ENCODE measurements at regions not wholly inside any gene's neighbourhood (a gene's known extent, or its start where the extent isn't known, plus 50 kb on each side); places are given as distances from the start of the nearest gene placed in this dataset.

- TF ChIP-seq CTCF (IDR thresholded peaks at IDR 0.05; ENCODE audit: insufficient read depth, low read length, poor library complexity, severe bottlenecking) (no peak), EZH2phosphoT487 (conservative IDR thresholded peaks at IDR 0.05; ENCODE audit: low read length) (no peak)
Measured at GRCh38 chr7:55649238-55649637, 76.9 kb upstream of the VOPP1 start.

Data from SU-DHL-6 (cell line).